GM18873 (cell line): ENCODE measurements at regions not wholly inside any gene's neighbourhood (a gene's known extent, or its start where the extent isn't known, plus 50 kb on each side); places are given as distances from the start of the nearest gene placed in this dataset.

Source experiments
- ATAC-seq: cut with Tn5 transposase; IDR thresholded peaks from one replicate; pipeline ENCODE4 v1.9.1; 2021; ENCODE audit warnings: mild to moderate bottlenecking, moderate library complexity, moderate number of reproducible peaks; ENCODE audit not compliant: unreplicated experiment, low FRiP score

DNA sequence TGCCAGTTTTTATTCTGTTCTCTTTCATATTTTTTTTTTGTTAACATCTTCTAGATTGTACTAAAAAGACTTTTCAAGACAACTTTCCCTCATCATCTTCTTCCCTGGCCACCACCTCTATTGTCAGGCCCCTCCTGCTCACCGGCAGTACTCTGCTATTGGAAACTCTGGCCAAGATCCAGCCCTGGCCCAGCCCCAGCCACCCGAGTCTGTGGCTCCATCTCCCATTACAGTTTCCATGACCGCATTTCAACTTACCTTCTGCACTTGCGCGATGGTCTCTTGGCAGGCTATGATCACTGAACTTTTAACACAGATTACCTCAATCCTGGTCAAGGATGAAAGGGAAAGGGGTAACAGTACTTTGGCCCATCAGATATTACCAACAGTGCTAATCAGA, 137.7 kb upstream of the POM121L12 start:
- no peak for ATAC-seq

GRCh38 chr7:52897288-52897687, 138.1 kb upstream of the POM121L12 start:
- no peak for ATAC-seq

DNA sequence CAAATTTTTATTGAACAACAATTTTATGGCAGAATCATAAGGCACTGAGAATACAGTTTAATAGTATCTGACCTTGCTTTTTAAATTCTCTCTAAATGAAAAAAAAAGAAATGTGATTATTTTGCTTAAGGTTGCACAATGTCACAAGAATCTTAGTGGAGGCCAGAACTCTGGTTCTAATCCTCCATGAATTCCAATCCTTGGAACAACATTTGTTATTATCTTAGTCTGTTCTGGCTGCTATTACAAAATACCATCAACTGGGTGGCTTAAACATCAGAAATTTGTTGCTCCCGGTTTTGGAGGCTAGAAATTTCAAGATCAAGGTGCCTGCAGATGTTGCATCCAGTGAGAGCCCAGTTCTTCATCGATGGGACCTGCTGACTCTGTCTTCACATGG, 158.2 kb upstream of the POM121L12 start:
- ATAC-seq: no peak

DNA sequence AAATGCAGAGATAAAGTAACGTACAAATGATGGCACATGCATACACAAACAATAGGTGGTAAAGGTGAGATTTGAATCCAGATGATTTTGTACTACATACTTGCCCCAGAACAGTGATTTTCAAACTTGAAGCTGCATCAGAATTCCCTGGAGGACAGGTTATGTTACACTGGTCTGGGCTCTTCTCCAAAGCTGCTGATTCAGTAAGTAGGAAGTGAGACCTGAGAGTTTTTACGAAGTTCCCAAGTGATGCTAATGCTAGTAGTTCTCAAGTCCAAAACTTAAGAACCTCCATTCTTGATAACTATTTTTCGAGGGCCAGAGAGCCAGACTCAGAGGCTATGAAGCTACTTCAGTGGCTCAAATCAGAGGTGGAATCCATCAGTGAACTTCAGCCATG, 159.0 kb upstream of the POM121L12 start:
- ATAC-seq: no peak

- ATAC-seq: no peak
These were observed 171.8 kb upstream of the POM121L12 start for GRCh38 chr7:52863652-52864051.

- ATAC-seq: no peak
These were observed 173.1 kb upstream of the POM121L12 start for GRCh38 chr7:52862321-52862720.

- no peak for ATAC-seq
These were observed 178.1 kb upstream of the POM121L12 start for GRCh38 chr7:52857367-52857766.

GRCh38 chr7:52854681-52855080, 180.8 kb upstream of the POM121L12 start:
- no peak for ATAC-seq

- ATAC-seq: no peak
These were observed 183.9 kb upstream of the POM121L12 start for GRCh38 chr7:52851547-52851946.

DNA sequence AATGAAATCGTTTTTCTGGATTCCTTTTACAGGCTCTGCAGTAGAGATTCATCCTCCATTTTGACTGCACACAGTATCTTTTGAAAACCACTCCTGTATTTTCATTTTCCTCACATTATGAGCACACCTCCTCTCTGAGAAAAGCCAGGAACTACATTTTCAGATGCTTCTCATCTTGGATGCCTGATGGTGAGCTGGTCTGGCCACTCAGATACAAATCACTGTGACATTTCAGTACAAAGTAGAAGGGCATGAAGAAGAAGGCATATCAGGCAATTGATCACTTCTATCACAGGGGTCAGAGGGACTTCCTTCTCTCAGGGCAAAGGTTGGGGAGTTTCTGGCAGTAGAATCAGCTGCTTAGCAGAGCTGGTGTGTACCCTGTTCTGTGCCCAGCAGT, 192.0 kb upstream of the POM121L12 start:
- ATAC-seq: no peak

DNA sequence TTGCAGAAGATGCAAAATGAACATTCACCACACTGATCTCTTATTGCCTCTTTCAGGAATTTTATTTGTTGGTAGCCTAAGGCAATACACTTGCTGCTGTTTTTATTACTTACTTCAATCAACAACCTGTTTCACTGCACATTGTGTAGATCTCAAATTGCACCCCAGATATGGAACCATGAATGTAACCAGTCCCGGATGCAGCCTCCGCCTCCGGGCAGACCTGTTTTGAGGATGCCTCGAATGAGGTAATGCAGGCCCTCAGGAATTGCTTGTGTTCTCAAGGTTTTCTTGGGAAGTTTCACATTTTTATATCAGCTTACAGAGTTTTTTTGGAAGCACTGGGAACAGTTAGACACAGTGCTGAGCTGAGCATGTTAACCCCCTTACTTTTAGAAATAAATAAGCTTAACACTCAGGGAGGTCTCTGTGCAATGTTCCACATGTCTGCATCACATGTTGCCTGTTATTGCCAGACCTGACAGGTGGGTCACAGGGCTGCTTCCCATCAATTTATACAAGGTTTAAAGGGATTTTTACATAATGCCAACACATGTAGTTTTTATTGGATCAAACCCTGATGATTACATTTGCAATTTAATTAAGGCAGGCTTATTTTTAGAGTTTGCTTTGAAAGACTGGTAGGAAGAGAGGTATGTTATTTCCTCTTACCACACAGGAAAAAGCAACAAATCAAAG, 193.1 kb upstream of the POM121L12 start:
- no peak for ATAC-seq

DNA sequence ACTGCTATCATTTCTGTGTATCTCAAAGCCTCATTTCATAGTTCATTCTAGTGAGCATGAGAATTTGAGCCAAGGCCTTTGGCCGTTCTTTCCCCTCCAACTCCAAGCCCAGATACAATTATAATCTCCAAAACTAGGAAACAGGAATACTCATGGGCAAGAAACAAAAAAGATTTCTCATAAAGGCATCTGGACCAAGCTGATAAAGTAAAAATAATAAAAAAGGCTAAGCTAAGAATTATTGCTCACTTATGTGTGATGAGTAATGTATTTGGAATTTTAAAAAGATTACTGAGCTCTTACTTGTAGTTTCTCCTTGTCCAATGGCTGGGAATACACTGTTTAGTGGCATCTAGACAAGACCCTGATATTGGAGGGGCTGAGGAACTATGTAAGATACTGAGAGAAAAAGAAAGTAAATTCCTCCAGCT, 196.4 kb upstream of the POM121L12 start:
- ATAC-seq: no peak

GRCh38 chr7:52831321-52831720, 204.1 kb upstream of the POM121L12 start:
- no peak for ATAC-seq

GRCh38 chr7:52830801-52831200, 204.6 kb upstream of the POM121L12 start:
- no peak for ATAC-seq

DNA sequence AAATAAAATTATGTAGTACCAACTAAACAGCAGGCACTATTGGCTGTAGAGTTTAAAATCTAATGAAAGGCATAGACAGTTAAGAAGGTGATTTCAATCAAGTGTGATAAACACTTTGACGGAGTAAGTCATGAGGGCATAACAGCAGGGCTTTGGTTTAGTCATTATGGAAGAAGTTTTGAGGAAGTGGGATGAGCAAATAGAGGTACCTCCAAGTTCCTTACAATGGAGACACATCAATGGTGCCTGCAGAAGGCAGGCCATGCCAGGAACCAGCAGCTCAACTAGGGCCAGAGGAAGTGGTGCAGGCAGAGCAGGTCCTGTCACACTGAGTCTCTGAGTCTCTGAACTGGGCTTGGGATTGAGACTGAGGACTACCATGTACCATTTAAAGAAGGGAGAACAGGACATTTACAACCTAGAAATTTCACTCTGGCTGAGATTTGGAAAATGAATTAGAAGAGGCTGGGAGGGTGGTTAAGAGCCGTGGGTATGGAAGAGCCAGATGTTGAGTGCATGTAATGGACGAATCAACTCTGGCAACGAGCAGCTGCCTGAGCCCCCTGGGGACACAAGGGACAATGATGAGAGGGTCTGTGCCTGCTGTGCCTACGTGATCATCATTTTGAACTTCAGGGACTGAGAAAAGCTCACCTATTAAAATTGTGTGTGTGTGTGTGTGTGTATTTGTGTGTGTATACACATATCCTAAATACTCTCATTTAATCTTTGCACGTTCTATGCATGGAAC, 208.7 kb upstream of the POM121L12 start:
- no peak for ATAC-seq

- no peak for ATAC-seq
These were observed 209.8 kb upstream of the POM121L12 start for GRCh38 chr7:52825611-52826010.

DNA sequence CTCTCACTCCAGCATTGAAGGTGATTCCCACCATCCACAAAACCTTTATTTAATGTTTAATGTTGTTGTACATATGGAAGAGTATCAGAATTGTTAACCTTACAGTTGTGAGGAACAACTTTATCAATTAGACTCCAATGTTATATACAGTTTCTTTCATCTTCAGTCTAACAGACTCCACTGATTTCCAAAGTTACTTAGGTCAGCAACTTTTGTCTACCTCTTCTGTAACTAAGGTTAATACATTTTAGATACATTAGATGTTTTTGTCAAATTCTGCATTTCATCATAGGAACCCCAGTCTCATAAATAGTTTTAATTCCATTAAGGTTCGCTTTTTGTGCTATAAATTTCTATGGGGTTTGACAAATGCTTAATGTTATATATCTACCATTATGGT, 223.9 kb upstream of the POM121L12 start:
- no peak for ATAC-seq

DNA sequence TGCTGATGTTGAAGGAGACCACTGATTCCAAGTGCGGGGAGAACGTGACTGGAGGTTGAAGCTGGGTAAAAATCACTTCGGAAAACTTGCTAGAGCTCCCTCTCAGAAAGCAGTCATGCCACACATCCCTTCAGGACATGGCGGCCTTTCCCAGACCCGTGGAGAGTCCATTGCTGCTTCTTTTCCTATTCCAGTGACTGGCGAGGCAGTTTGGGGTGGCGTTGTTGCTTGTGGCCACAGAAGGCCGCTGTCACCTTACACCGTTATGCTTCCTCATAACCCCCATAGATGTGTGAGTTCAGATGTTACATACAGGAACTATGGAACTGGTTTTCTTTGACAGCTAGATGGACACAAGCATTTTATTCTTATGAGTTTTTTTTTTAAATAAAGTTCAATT, 235.6 kb upstream of the POM121L12 start:
- no peak for ATAC-seq

GRCh38 chr7:52797801-52798200, 237.6 kb upstream of the POM121L12 start:
- no peak for ATAC-seq

DNA sequence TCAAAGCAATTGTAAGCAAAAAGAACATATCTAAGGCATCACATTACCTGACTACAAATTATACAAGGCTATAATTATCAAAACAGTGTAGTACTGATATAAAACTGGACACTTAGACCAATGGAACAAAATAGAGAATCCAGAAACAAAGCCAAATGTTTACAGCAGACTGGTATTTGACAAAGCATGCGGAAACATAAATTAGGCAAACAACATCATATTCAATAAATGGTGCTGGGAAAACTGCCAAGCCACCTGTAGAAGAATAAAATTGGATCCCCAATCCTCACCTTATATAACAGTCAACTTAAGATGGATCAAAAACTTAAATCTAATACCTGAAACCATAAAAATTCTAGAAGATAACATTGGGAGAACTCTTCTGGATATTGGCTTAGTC, 240.8 kb upstream of the POM121L12 start:
- no peak for ATAC-seq

GRCh38 chr7:52791176-52791700, 244.2 kb upstream of the POM121L12 start:
- no peak for ATAC-seq

DNA sequence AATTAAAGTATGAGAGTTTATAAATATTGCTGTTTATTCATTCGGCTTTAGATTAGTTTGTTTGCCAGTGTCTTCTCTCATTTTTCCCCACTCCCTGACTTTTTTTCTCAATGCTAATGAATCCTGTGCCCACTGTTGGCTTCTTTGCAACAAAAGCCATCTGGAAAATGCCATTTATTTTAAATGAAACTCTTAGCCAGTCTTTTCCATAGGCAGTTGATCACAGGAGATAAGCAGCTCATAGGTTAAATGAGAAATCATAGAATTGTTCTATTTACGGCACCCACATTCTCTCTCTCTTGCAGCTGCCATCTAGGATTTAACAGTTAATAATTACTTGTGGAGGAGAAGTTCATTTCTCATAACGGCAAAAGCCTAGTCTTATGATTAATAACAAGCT, 249.3 kb upstream of the POM121L12 start:
- no peak for ATAC-seq
